Fibroblast of skin of right quadriceps (primary cell): ENCODE measurements at regions not wholly inside any gene's neighbourhood (a gene's known extent, or its start where the extent isn't known, plus 50 kb on each side); places are given as distances from the start of the nearest gene placed in this dataset.
"Not testable (repeated sequence)": the region's sequence is repeated elsewhere in the genome, so short reads cannot be mapped to it uniquely, and the experiment has no call there.

Experiments
- DNase-seq: peaks from one replicate; pipeline ENCODE4 v3.0.0-alpha.2; 2013

DNA sequence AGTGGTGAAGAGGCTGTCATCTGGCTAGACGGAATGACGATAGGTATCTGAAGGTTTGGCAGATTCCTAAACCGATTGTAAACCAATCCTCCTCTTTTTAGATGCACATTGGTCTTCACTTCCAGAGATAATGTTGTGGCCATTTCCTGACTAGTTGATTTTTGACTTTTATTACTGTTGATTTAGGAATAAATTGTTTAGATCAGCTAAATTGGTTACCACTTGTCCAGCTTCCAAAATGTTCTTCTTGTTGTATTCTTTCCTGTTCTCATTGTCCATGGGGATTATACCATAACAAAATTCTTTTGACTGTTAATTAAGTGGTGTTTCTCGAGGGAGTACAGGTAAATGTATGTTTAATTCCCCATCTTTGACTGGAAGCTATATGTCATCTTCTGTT lies 119.7 kb downstream of the MACROH2A1 start:
- DNase-seq = no peak

DNA sequence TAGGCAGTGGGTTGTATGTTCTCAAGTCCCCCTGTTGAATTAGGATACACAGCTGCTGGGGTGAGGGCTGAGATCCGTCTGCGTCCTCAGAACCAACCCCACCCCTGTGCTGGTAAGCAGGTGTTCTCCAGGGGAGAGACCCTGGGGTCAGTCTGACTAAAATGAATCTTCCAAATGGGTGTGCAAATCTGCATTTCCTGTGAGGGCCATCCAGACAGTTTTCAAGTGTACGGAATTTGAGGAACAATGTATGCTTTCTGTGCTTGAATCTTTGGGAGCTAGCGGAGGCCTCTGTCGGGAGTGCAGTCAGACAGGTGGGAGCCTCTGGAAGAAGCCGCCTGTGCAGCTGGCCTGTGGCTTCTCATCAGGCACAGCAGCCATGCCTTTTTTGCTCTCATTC lies 122.9 kb downstream of the MACROH2A1 start:
- no peak for DNase-seq

DNA sequence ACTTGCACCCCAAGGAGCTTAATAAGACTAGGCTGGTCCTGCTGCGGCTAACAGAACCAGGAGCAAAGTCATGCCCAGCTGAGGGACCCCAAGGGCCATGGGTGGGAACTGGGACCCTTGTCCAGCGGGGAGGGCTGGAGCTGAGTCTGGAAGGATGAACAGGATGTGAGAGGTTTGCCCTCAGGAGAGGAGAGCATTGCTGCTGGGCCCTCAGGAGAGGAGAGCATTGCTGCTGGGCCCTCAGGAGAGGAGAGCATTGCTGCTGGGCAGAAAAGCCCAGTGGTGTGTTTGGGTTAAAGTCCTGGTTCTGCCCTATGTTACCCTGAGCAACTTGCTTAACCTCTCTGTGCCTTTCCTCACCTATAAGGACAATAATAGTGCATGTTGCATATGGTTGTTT lies 125.8 kb downstream of the MACROH2A1 start:
- no peak for DNase-seq

DNA sequence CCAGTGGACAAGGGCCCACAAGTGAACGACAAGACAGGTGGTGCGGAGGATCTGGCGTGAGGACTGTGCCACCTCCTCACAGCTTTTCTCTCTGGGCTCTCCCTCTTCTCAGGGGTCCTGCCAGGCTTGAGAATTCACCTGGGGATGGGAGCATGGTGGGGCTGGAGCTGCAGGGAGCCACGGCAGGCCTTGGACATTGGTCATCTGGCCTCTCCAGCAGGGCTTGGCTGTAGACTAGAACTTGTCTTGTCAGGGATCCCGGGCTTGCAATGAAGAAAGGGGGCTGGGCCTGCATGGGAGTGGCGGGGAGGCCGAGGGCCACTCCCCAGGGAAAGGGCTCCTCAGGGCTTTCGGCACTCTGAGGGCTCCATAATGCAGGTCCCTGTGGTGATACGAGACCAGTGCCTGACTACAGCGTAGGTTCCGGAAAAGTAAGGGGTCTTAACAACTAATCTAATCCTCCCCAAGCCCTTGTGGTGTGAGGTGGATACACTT lies 126.7 kb downstream of the MACROH2A1 start:
- DNase-seq = no peak

DNA sequence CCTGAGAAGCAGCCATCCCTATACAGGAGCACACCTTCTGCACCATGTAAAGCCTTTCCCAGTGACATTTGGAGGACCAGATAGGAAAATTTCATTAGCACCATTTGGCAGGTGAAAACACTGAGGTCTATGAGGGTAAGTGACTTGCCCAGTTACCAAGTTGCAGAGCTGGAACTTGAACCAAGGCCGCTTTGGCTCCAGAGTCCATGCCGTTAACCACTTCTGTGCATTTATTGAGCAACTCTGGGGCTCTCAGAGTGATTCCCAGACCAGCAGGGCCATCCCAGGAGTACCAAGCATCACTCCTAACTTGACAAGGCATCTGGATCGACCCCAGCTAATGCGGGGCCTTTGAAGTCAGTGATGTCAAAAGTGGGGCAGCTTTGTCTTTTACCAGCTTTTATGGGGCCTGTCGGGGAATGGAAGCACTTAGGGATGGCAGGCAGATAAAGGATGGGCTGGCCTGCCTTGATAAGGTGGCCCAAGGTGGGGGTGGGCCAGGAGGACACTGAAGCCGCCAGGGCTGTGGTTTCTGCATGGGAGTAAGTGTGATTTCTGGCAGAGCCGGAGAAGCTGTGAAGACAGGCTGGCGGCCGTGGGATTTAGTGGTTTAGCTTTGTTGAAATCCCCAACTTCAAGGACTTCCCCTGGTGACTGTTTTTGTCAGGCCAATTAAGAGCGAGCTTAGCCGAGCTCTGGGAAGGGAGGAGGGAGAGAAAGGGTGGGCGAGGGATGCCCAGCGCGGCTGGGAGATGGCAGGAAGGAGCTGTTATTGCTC lies 127.3 kb downstream of the MACROH2A1 start:
- DNase-seq = peak; percentile 71

DNA sequence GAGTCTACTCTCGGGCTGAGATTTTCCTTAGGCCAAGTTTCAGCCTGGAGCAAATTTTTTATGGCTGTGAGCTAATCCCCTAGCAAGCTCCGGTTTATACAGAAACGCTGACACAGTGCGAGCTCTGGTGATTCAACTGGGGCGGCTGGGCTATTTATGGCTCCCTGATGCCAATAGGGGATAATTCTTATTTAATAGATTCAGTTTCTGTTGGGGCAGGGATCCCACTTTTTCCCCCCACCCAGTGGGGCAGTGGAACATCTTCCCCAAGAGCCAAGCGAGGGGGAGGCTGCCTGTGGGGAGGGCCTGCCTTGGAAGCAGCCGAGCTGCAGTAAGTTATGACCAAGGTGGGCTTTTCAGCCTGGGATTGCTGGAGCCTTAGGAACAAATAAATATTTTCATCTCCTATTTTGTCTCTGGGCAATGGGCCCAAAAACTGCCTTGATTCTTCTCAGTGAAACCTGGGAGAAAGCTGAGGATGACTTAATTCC lies 129.1 kb downstream of the MACROH2A1 start:
- DNase-seq = peak; percentile 91

DNA sequence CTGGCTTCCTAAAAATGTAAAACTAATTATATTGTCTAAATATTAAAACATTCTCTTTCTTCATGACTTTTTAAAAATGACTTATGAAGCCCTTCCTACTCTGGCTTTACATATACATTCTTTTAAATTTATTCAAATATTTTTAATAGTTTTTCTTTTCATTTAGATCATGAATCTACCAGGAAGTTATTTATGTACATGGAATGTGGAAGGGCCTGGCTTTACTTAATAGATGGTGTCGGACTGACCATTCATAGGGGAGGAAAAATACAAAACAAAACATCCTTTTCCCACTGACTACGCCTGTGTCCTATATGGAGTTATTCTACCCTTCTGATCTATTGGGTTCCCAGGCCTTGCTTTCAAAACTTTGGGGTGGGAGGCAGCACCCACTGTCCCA lies 129.8 kb downstream of the MACROH2A1 start:
- DNase-seq = peak; percentile 61

DNA sequence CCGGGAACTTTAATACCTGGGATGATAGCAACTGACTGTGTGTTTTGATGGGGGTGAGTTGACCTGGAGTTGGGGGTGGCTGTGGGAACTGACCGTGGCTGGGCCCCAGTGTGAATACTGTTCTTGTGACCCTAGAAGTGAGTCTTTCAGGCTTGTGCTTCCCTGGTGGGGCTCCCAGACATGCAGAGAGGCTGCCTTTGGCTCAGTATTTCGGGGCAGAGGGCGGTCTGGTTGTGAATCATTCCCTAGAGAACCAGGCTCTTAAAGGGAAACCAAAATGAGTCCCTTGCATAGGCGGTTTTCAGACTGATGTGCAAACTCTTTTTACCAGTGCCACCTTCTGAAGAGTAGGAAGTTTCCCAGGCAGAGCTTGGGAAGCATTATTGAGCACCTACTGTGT lies 132.1 kb downstream of the MACROH2A1 start:
- peak; percentile 52 for DNase-seq

DNA sequence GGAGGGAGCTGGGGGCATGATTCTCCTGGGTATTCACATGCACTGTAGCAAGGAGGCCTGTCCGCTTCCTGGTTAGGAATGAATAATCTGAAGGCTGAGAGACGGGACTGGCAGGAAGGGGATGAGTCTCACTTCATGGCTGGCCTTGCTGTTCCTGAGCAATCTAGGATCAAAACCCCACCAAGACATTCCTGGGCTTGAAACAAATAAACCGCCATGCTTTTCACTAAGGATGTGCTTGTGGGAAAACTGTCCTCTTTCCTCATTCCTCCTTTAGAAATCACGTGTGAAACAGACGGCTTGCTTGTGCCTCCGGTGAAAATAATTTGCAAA lies 132.8 kb downstream of the MACROH2A1 start:
- DNase-seq = peak; percentile 43

DNA sequence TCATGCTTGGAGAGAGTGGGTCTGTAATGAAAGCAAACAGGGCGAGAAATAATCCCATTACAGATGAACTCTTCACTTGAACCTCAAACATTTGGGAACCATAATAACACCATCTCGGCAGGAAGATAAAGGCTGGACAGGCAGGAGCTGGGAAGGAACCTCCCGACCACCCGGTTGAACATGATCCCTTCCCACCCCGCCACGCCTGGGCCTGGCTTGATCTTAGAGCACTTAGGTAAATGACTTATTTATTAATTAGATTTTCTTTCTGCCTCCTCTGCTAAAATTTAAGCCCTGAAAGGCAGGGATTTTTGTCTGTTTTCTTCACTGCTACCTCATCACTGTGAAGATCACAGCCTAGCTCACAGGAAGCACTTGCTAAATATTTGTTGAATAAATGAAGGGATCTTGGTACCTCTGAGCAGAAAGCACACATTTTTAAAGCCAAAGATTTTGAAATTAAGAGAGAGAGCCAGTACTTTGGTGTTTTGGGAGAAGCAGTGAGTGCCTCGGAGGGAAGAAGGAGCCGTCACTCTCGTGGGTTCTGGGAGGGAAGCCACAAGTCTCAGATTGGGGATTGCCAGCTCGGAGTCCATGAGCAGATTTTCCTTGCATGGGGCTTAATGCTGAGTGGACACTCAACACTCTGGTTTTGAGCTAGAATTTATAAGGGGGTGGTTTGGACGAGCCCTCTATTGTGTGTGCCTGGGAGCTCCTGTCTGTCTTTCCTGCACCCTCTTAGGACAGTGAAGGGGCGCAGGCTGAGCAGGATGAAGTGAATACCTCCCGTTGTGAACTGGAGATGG lies 133.3 kb downstream of the MACROH2A1 start:
- no peak for DNase-seq

DNA sequence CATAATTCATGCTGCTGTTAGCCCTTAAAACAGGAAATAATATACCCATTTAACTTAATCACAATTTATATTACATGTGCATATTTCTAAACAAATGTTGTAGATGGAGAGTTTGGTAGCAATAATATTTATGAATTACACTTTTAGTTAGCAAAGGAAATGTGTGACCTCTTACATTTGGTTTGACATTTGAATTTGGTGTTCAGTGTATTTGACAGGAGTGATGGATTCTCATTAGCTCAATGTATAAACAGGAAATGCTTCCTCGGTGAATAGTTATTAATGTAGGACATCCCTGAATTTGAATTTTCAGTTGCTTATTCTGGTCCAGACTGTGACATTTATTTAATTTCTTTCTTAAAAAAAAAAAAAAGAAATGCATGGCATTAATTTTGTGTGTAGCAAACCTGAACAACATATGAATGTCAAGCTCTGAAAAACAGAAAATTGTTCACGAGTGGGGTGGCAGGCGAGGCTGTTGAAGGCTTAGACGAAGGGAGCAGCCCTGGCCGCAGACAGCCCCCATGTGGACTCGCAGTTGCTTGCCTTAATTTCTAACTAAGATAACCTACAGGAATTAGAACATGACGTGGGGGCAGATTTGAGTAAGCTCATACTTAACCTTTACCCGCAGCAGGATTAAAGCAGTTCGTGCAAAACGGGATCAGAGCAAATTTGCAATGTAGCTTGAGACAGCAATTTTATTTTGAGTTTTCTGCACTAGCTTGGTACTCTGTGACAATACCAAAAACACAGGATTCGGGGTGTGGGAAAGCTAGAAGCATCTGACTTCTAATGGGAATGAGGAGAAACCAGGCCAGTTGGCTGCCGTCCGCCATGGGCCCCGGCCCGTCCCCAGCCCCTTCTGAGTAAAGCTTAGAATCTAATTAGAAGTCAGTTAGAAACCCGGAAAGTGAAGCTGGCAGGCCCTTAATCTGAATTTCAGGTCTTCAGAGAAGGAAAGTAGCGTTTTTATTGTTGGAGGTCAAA lies 134.3 kb downstream of the MACROH2A1 start:
- no peak for DNase-seq

DNA sequence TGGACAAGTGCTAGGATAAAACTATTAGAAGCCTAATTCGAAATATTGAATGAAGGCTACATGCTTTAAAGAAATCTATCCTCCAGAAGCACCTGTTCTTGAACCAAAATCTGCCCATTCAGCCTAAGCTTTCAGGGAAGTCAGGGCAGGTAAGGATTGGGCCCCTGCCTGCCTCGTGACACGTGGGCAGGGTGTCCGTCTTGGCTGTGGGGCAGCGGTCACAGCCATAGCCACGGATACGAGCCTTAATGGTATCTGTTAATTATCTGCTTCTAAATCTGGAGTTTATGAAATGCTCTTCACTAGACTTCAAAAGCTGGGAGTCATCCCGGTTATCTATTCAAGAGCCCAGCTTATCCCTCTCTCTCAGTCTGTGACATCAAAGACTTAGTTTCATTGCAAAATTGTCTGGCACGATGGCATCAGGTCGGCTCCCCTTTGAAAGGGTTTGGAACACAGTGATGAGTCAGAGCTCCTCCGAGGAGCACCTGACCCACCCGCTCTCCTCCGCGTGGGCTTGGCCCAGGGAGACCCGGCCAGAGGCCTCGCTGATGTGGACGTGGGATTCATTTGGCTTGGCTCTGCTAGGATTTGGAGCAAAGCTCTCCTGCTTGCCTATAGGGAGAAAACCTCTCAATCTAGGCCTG lies 135.9 kb downstream of the MACROH2A1 start:
- no peak for DNase-seq

DNA sequence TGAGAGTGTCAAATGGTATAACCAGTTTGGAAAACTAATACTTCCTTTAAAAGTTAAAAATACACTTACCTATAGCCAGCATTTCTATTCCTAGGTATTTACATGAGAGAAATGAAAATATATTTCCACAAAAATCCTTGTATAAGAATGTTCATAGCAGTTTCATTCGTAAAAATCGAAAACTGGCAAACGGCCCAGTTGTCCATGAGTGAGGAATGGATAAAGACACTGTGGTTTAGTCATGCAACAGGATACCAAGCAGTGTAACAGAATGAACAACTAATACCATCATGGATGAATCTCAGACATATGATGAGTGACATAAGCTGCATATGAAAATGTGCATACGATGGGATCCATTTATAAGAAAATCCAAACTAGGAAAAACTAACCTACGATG lies 136.7 kb downstream of the MACROH2A1 start:
- no peak for DNase-seq

DNA sequence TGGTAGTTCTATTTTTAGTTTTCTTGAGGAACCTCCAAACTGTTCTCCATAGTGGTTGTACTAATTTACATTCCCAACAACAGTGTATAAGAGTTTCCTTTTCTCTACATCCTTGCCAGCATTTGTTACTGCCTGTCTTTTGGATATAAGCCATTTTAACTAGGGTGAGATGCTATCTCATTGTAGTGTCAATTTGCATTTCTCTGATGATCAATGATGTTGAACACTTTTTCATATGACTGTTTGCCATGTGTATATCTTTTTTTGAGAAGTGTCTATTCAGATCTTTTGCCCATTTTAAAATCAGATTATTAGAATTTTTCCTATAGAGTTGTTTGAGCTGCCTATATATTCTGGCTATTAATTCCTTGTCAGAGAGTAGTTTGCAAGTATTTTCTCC lies 138.9 kb downstream of the MACROH2A1 start:
- DNase-seq = not testable (repeated sequence)

DNA sequence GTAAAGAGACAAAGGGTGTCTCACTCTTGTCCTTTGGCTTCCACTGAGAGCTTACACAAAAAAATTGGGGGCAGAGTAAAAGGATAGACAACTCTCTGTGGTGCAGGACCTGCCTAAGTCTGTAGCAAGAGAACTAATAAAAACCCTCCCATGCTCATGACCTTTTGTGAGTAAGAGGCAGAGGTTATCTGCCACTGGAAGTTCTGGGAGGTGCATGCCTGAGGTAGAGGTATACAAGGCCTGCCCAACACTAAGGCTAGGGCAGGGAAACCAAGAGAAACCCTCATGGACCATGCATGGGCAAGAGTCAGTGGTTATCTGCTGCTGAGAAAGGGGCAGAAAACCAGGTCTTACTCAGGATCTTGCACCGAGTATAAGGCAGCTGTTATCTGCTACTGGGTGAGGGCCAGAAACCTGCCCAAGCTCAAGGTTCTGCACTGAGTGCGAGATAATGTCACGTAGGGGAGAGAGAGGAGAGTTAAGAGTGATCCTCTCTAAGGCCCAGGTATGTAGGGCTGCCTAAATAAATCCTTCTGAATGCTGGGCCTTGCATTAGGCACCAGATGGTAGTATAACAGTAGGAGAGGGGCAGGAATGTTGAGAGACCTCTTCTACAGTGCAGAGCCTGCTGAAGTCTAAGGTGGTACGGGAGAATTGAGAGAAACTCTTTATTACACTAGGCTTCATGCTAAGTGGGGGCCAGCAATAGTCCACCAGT lies 143.4 kb downstream of the MACROH2A1 start:
- no peak for DNase-seq

DNA sequence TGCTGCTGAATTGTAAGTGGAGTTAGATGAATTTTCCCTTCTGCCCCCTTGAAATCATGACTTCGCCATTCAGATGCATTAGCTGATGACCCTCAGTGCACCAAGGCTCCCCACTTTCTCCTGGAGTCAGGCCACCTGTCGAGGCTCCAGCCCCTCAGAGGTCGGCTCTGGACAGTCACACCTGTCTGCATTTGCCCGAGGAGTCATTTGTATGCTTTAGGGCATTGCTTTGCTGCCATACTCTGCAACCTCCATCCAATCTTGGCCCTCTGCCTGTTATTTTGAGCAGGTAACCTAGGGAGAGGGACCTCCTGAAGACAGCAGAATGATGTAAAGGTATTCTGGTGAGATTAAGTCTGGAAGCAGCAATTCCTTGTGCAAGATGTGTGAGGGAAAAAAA lies 144.8 kb downstream of the MACROH2A1 start:
- no peak for DNase-seq

DNA sequence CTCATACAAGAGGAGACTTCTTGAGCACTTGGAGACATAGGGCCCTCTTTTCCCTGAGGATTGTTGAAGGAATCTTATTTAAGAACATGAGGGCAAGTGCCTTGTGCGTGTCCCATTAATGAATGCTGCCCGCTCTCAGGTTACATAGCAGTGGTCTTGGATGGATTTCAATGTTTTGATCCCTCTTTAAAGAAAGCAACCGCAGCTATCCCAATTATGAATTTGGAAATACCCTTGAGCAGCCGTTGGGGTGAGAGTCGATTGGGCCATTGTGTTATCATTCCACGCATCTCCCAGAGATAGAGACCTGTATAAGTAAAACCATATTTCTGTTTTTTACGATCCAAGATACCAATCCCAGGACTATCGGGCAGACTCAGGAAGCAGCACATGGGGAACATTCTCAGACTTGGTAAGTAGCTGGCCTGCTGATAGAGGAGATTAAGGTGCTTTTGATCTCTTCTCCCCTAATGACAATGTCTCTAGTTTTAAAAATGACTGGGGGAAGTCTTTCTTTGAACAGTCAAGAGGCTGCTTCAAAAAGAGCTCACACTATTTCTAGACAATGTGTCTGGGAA lies 145.3 kb downstream of the MACROH2A1 start:
- peak; percentile 70 for DNase-seq

DNA sequence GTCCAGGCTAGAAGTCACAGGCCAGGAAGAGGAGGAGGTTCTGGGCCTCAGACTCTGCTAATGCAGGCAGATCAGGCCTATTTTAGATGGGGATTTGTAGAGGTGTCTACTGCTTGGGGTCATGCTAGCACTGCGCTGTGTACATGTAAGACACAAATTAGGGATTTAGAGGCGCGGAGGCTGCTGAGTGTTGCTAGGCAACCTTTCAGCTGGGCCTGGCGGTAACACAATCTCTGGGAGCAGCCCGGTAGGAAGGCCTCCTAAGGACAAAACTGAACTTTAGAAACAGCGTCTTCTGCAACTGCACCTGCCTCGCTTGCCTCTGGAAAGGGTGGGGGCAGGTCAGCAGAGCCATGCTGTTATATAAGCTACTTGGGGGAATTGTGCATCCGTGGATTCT lies 147.9 kb downstream of the MACROH2A1 start:
- no peak for DNase-seq

DNA sequence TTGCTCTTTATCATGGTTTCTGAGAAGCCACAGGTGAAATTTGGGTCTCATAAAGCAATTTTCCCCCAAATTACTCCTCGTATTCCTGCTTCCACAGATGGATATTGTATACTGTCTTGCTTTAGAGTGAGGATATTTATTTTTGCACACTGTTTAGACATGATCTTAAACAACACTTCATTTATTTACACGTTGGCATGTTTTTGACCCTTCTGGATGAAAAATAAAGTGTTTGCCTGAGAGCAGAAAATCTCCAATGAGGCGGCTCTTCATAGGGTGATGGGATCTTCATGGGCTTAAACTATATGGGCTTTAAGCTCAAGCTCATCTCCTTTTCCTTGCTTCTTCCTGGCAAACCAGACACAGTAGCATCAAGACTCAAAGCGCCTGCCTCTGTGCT lies 148.4 kb downstream of the MACROH2A1 start:
- no peak for DNase-seq

DNA sequence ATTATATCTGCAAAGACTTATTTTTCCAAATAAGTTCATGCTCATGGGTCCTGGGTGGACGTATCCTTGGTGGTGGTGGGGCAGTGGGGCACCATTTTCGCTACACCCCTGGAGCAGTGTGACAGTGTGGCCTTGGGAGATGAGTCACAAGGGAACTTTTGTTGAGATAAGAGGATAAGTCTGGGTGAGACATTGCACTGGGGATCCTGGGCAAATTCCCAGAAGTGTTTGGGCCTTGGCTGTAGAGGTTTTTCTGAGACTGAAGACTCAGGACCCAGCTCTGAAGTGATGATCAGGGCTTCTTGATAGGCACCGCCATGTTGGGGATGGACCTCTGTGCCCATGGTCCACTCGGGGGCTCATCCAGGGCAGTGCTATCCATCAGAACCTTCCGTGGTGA lies 149.4 kb downstream of the MACROH2A1 start:
- DNase-seq = peak; percentile 34

DNA sequence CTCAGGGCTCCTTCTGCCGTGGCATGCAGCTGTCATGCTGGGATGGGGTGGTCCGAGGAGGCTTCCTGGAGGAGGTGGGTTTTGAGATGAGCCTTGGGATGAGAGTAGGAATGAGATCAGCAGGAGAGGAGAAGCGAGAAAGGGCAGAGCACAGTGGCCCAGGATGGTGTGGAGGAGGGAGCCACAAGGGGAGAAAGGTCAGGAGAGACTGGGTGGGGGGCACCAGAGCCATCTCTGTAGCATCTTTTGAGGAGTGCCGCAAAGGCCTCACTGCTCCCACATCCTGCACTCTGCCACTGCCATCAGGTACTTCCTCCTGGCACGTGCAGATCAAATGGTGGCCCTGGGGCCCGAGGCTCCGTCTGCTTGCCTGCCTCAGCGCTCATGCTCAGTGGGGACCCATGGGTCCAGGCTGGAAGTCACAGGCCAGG lies 150.2 kb downstream of the MACROH2A1 start:
- no peak for DNase-seq
